Putamen (tissue), 1 donor: ENCODE measurements at regions not wholly inside any gene's neighbourhood (a gene's known extent, or its start where the extent isn't known, plus 50 kb on each side); places are given as distances from the start of the nearest gene placed in this dataset.
"Not testable (repeated sequence)": the region's sequence is repeated elsewhere in the genome, so short reads cannot be mapped to it uniquely, and the experiment has no call there.

Experiments
- DNase-seq: peaks from one replicate; pipeline ENCODE4 v3.0.0-alpha.2; 2016; ENCODE audit warnings: low spot score

- no peak for DNase-seq
Measured at GRCh38 chr4:169934794-169935429, 91.3 kb downstream of the MFAP3L start.

- no peak for DNase-seq
Measured at GRCh38 chr4:169933531-169933930, 92.7 kb downstream of the MFAP3L start.

GRCh38 chr4:169931964-169932363 is 94.2 kb downstream of the MFAP3L start:
- no peak for DNase-seq

DNA sequence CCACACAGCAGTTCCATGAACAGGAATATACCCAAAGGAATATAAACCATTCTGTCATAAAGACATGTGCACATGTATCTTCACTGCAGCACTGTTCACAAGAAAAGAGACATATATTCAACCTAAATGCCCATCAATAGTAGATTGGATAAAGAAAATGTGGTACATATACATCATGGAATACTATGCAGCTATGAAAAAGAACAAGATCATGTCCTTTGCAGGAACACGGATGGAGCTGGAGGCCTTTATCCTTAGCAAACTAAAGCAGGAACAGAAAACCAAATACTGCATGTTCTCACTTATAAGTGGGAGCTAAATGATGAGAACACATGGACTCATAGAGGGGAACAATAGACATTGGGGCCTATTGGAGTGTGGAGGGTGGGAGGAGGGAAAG is 95.4 kb downstream of the MFAP3L start:
- DNase-seq: not testable (repeated sequence)

DNA sequence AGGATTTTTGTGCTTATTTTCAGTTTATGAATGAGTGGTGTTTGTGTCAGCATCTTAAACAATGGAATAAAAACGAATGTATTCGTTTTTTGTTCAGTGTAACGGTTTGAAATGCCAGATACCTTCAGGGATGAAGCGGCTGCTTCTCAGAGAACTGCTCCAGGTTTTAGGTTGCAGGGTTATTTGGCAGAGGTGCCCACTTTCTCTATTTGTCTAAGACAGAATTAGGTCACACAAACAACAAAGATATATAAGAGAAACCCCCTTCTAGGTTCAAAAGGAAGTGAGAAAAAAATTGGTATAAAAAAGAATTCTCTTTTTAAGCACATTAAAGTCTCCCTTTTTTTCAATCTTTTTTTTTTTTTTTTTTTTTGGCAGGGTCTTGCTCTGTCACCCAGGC is 98.9 kb downstream of the MFAP3L start:
- DNase-seq: no peak

DNA sequence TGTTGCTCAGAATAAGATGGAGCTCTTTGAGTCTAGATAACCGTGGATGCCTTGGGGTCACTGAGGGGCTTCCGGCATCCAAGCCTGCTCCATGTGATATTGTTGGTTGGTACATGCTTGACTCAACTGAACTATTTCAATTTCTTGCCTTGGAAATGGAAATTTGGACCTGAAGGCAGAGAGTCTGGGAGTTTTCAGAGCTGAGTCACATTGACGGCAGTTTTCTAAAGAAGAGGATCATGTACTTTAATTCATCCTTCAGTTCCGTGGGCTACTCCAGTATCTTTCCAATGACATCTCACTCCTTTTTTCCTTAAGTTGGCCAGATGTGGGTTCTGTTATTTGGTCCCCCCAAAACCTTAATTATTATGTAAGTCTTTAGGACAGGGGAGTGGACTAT is 100.5 kb downstream of the MFAP3L start:
- DNase-seq: no peak

DNA sequence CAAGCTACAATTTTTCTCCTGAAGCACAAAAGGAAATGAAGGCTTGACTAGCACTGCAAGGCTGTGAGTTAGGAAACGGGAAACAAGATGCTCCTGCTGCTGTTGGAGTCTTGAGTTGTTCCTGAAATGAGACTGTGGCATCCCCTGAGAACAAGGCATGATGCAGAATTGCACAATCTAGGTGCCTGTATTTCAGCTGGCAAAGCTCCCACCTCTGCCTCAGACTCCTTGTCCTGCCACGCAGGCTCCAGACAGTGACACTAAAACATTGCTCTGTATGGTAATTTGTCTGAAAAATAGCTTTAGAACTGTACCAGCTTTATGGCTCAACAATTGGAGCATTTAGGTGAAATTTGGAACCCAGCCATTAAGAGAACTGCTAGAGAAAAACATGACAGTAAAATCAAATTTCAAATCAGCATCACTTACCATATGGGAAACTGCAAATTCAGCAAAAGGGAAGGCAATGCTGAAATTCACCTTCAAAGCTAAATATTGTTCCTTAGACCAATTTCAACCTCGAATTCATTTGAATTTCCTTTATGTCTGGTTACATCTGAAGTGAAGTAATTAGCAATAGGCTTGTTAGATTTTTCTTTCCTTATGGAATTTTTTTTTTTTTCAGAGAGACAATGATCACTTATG is 103.4 kb downstream of the MFAP3L start:
- DNase-seq: no peak

DNA sequence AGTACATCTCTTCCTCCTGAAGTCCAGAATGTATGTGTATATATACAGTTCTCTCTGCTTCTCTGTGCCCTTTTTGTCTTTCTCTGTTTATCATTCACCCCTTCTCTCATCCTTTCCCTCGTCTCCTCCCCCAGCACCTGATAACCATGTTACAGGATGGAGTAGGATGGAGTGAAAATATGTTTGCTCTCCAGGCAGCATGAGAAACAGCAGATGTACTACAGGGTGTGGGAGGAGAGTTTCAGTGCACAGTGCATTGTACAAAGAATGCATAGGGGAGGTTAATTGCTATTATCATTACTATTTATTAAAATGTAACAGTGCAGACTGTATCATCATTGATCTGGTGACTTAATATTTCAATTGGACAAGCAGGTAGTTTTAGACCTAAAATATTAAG is 104.5 kb downstream of the MFAP3L start:
- no peak for DNase-seq

DNA sequence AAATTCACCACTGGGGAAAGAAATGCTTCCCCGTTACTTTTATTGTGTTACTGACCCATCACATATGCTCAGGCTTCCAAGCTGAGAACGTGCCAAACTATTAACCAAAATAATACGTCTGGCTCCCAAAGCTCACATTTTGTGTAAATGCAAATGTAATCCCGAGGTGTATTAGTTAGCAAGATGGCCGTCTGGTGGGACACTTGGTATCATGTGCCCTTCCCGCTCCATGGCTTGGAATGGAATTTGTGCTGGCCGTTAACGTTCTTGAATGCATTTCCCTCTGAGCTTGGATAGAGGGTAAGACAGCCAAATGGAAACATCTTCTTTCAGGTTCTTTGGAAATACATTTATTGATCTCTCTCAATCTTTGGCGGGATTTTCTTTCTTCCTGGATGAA is 105.0 kb downstream of the MFAP3L start:
- DNase-seq: no peak

GRCh38 chr4:169919194-169920124 is 106.7 kb downstream of the MFAP3L start:
- not testable (repeated sequence) for DNase-seq

DNA sequence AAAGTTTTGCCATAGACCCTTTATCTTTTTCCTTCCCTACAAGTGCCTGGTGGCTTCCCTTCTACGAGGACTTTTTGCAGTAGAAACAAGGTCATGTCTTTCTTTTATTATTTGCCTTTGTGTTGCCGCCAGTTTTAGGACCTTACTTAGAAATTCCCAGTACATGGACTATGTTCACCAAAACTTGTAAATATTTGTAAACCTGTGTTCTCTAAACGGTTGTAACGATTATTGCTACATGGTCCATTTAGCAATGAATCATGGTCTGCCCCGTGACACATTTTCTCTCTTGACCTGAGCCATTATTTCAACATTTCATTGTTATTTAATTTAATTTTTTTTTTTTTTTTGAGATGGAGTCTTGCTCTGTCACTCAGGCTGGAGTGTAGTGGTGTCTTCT is 110.7 kb downstream of the MFAP3L start:
- DNase-seq: no peak

GRCh38 chr4:169914866-169915265 is 111.3 kb downstream of the MFAP3L start:
- DNase-seq: no peak

DNA sequence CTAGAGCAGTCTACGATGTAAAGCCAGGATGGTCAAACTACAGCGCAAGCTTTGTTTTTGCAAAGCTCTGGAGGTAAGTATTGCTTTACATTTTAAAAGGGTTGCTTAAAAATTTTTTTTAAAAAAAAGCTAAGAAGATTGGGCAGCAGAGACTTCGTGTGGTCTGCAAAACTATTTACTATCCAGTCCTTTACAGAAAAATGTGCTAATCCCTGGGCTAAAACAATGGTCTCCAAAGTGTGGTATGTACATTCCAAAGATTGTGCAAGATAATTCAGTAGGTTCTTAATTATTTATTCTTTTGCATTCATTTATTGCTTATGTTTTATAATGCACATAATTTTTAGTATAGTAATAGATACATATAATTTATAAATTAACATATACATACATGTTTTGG is 113.2 kb downstream of the MFAP3L start:
- no peak for DNase-seq

GRCh38 chr4:169909897-169910296 is 116.3 kb downstream of the MFAP3L start:
- no peak for DNase-seq

- no peak for DNase-seq
Measured at GRCh38 chr4:169909479-169909878, 116.7 kb downstream of the MFAP3L start.

- no peak for DNase-seq
Measured at GRCh38 chr4:169907705-169908104, 118.5 kb downstream of the MFAP3L start.

DNA sequence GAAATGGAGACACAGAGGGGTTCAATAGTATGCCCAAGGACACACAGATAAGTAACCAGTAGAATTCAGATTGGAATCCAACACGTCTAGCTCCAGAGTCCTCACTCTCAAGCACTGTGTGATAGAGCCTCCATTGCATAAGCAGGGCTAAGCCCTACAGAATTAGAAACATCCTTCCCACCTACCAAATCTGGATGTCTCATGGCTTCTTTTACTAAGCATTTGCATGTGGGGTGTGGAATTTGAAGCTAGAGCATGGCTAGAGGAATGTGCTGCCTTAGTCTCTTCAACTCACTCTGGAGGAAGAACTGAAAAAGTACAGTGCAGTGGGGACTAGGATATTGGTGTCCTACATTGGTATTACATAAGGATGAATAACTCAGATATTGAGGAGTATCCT is 119.4 kb downstream of the MFAP3L start:
- DNase-seq: no peak

DNA sequence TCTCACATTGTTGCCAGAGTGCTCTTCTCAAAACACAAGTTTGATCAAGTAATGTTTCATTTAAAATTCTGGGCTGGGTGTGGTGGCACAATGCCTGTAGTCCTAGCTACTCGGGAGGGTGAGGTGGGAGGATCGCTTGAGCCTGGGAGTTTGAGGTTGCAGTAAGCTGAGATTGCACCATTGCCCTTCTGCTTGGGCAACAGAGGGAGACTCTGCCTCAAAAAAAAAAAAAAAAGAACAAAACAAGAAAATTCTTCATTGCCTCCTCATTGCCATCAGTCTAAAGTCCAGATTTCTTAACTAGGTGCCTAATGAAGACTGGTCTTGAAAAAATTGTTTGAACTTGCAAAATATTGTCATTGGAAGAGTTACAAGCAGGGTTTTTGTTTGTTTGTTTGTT is 120.1 kb downstream of the MFAP3L start:
- DNase-seq: no peak

GRCh38 chr4:169902658-169903345 is 123.4 kb downstream of the MFAP3L start:
- no peak for DNase-seq

DNA sequence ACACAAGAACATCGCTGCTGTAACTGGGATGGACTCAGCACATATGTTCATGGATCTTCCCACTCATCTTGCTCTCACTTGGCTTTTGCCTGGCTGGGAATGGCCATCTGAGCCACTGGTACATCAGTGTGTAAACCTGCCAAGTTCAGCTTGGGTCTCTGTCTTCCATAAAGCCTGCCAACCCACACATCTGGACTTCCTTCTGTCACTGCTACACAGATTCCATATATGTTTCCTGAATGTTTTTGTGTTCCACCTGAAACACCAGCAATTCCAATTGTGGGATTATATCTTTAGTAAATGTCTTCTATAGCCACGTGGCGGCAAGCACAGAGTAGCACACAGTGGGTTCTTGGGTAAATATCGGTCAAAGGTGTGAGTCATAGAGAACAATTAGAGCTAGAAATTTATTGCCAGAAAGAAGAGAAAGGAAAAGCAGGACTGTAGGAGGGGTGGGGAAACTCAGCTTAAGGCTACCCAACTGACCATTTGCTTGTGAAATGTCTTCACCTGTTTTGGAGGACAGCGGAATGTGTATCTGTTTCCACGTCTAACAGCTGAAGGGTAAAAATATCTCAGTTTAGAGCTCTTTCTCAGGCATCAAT is 125.9 kb downstream of the MFAP3L start:
- no peak for DNase-seq

DNA sequence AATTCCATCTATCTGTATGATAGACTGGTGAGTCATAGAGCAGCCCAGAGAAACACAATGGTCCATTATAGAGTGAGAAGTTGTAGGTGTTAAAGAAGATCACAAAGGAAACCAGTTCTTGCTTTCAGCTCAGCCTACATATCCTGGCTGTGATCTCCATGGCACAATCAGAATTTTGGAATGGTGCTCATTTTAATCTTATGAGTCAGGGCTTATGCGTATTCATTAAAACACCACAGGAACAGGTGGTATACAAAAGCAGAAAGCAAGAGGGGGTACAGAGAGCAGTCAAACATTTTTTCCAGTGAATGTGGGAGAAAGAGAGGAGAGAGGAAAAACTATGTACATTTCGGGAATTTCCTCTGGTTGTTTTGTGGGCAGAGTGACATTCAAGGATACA is 126.9 kb downstream of the MFAP3L start:
- DNase-seq: no peak

DNA sequence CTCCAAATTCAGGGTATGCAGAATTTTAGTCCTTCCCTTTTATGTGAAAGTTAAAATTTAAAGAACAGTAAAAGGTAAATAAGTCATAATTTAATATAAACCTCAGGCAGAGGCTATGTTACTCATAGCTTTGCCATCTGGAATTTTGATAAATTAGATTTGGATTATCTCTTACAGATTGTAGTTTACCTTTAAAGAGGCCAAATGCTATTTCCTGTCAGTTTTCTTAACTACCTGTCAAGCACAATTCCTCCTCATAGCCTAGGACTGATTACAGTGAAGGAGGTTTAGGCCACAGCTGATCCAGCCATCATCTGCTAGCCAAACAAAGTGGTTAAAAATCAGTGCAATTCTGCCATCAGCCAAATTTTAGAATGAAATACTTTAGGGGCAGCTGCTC is 128.1 kb downstream of the MFAP3L start:
- DNase-seq: no peak
